Fibroblast of lung (primary cell): ENCODE measurements at regions not wholly inside any gene's neighbourhood (a gene's known extent, or its start where the extent isn't known, plus 50 kb on each side); places are given as distances from the start of the nearest gene placed in this dataset.

Experiments
- DNase-seq, 2 donors: peaks; one replicate each; pipeline versions ENCODE4 v3.0.0 to v3.0.0-alpha.2; 2010; ENCODE audit warnings: low read depth in 2 of 2
- H2AFZ ChIP-seq: 2 replicates; pipeline ENCODE4 v1.5.1; 2012; ENCODE audit warnings: low read length, control low read depth, inconsistent platforms
- H3K27ac ChIP-seq: 2 replicates; pipeline ENCODE4 v1.5.1; 2011; ENCODE audit warnings: low read length, control low read depth; ENCODE audit not compliant: insufficient read depth
- H3K27me3 ChIP-seq: 2 replicates; pipeline ENCODE4 v1.5.1; 2011; ENCODE audit warnings: mild to moderate bottlenecking, low read length; ENCODE audit not compliant: control insufficient read depth, insufficient read depth
- H3K36me3 ChIP-seq: 2 replicates; pipeline ENCODE4 v1.5.1; 2011; ENCODE audit warnings: low read length; ENCODE audit not compliant: control insufficient read depth, insufficient read depth
- H3K4me1 ChIP-seq: 2 replicates; pipeline ENCODE4 v1.5.1; 2011; ENCODE audit warnings: low read length; ENCODE audit not compliant: control insufficient read depth, insufficient read depth; ENCODE audit errors: extremely low read depth
- H3K4me2 ChIP-seq: 2 replicates; pipeline ENCODE4 v1.5.1; 2011; ENCODE audit warnings: low read length, control low read depth; ENCODE audit not compliant: insufficient read depth; ENCODE audit errors: extremely low read depth
- H3K4me3 ChIP-seq, 4 experiments: fragments of 200-600 bp in 1 of 4; sonication (generic) in 1 of 4; replicated peaks in 1 of 4; 2 replicates each; pipeline ENCODE4 v1.5.1; 2011 to 2016; ENCODE audit warnings: low read length in 4 of 4, low read depth in 3 of 4, mild to moderate bottlenecking in 3 of 4, control low read depth in 2 of 4, inconsistent platforms in 1 of 4, mixed read lengths in 1 of 4; ENCODE audit not compliant: insufficient read depth in 1 of 4; ENCODE audit errors: control extremely low read depth in 1 of 4
- H3K79me2 ChIP-seq: 2 replicates; pipeline ENCODE4 v1.5.1; 2012; ENCODE audit warnings: mild to moderate bottlenecking, low read length, inconsistent platforms; ENCODE audit not compliant: control insufficient read depth, insufficient read depth
- H3K9ac ChIP-seq: 2 replicates; pipeline ENCODE4 v1.5.1; 2011; ENCODE audit warnings: mild to moderate bottlenecking, low read length, control low read depth; ENCODE audit not compliant: insufficient read depth
- H3K9me3 ChIP-seq: 2 replicates; pipeline ENCODE4 v1.5.1; 2012; ENCODE audit warnings: low read depth, low read length; ENCODE audit not compliant: control insufficient read depth, insufficient read depth
- H4K20me1 ChIP-seq: 2 replicates; pipeline ENCODE4 v1.5.1; 2011; ENCODE audit warnings: low read length; ENCODE audit not compliant: control insufficient read depth, insufficient read depth; ENCODE audit errors: extremely low read depth
- EZH2 ChIP-seq: IDR thresholded peaks from 2 replicates; pipeline ENCODE4 v1.5.1; 2012; ENCODE audit warnings: low read length, control low read depth, mild to moderate bottlenecking; ENCODE audit errors: missing control alignments
- TF ChIP-seq, protein P1 (sequence below), 2 donors: IDR thresholded peaks in 1 of 2; conservative IDR thresholded peaks in 1 of 2; 1 replicate in 1 of 2; 2 replicates in 1 of 2; pipeline ENCODE4 v1.5.1; 2011 to 2012; ENCODE audit warnings: low read length in 2 of 2, control low read depth in 1 of 2, inconsistent platforms in 1 of 2, low read depth in 1 of 2, mild to moderate bottlenecking in 1 of 2

DNA sequence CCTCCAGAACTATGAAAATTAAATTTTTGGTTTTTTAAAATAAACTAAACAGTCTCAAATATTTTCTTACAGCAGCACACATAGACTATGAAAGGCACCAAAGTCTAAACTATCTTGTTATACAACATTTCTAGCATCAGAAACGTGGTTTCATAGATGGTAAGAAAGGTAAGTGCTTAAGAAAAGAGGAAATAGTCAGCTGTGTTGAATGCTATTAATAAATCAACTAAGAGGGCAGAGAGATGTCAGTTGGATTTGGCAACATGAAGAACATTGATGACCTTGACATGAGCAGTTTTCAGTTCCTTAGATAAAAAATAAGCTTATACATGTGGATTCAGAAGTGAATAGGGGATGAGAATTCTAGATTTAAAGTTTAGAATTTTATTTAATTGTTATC, 113.6 kb downstream of the RFX6 start:
- no peak overlapping the region for H3K9ac ChIP-seq
- no peaks in the 10 kb centered on the region for H3K9me3 ChIP-seq
- no peak for DNase-seq
- no peak overlapping the region for H3K4me3 ChIP-seq
- no peak overlapping the region for H3K4me2 ChIP-seq
- no peaks in the 10 kb centered on the region for H3K27me3 ChIP-seq
- no peaks in the 10 kb centered on the region for H3K36me3 ChIP-seq
- TF ChIP-seq EZH2 = no peak
- TF ChIP-seq, protein P1, sequence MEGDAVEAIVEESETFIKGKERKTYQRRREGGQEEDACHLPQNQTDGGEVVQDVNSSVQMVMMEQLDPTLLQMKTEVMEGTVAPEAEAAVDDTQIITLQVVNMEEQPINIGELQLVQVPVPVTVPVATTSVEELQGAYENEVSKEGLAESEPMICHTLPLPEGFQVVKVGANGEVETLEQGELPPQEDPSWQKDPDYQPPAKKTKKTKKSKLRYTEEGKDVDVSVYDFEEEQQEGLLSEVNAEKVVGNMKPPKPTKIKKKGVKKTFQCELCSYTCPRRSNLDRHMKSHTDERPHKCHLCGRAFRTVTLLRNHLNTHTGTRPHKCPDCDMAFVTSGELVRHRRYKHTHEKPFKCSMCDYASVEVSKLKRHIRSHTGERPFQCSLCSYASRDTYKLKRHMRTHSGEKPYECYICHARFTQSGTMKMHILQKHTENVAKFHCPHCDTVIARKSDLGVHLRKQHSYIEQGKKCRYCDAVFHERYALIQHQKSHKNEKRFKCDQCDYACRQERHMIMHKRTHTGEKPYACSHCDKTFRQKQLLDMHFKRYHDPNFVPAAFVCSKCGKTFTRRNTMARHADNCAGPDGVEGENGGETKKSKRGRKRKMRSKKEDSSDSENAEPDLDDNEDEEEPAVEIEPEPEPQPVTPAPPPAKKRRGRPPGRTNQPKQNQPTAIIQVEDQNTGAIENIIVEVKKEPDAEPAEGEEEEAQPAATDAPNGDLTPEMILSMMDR (conservative IDR thresholded peaks at IDR 0.05 in 1 of 2, IDR thresholded peaks at IDR 0.05 in 1 of 2; ENCODE audit: low read depth in 1 of 2, low read length in 2 of 2) = no peak
- H2AFZ ChIP-seq = no peak overlapping the region
- no peaks in the 10 kb centered on the region for H4K20me1 ChIP-seq
- H3K4me1 ChIP-seq = no peaks in the 10 kb centered on the region
- no peak overlapping the region for H3K27ac ChIP-seq
- H3K79me2 ChIP-seq = no peaks in the 10 kb centered on the region

DNA sequence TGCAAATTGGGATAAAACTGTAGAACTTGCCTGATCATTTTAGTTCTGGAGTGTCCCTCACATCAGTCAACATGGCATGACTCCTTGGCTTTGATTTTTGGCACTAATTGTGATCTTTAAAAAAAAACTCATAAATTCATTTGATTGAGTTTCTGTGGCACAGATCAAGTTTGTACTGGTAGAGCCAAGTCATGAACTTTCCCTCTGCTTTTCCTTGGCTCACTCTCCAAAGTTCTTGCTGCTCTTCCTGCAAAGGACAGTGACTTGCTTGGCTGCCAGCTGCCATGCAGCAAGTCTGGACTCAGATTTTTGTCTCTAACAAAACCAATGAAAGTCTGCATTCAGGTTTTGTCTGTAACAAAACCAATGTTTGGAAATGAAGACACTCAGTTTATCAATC, 115.5 kb downstream of the RFX6 start:
- Histone ChIP-seq H3K4me2 (no peak overlapping the region), H3K4me1 (no peaks in the 10 kb centered on the region), H3K36me3 (no peaks in the 10 kb centered on the region), H3K79me2 (no peaks in the 10 kb centered on the region), H3K4me3 (no peak overlapping the region), H3K27me3 (no peaks in the 10 kb centered on the region), H2AFZ (no peak overlapping the region), H3K9ac (no peak overlapping the region), H4K20me1 (no peaks in the 10 kb centered on the region), H3K27ac (no peak overlapping the region), H3K9me3 (no peaks in the 10 kb centered on the region)
- no peak for TF ChIP-seq EZH2
- TF ChIP-seq, protein P1 (conservative IDR thresholded peaks at IDR 0.05 in 1 of 2, IDR thresholded peaks at IDR 0.05 in 1 of 2; ENCODE audit: low read depth in 1 of 2, low read length in 2 of 2) = no peak
- DNase-seq = no peak

DNA sequence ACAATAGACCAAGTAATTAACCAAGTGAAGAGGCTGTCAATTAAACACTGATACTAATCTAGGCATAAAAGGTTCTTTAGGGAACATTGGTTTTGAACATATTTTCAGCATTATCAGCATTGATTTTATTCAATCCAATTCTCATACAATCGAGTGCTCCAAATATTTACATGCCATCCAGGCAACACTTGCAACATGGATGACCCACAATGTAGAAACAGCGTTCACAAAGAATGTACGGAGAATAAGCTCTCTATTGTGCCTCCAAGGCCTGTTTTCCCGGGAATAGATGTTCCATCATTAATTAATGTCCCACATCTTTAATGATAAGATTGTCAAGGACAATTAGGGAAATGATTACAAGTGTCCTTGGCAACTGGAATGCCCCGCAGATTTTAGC, 117.4 kb downstream of the RFX6 start:
- Histone ChIP-seq H3K9ac (no peak overlapping the region), H3K27ac (no peak overlapping the region), H4K20me1 (no peaks in the 10 kb centered on the region), H3K4me3 (no peak overlapping the region), H3K4me1 (no peaks in the 10 kb centered on the region), H2AFZ (no peak overlapping the region), H3K9me3 (no peaks in the 10 kb centered on the region), H3K4me2 (no peak overlapping the region), H3K36me3 (no peaks in the 10 kb centered on the region), H3K79me2 (no peaks in the 10 kb centered on the region), H3K27me3 (no peaks in the 10 kb centered on the region)
- no peak for DNase-seq
- no peak for TF ChIP-seq EZH2
- TF ChIP-seq, protein P1 (conservative IDR thresholded peaks at IDR 0.05 in 1 of 2, IDR thresholded peaks at IDR 0.05 in 1 of 2; ENCODE audit: low read depth in 1 of 2, low read length in 2 of 2) = no peak
